DMS 273 (cell line): ENCODE measurements at regions not wholly inside any gene's neighbourhood (a gene's known extent, or its start where the extent isn't known, plus 50 kb on each side); places are given as distances from the start of the nearest gene placed in this dataset.
A peak's percentile ranks its signal among the peaks of the same experiment; 100 is the strongest.
"Not testable (repeated sequence)": the region's sequence is repeated elsewhere in the genome, so short reads cannot be mapped to it uniquely, and the experiment has no call there.

Experiments used
- DNase-seq: peaks from one replicate; lab custom pipeline; 2025; ENCODE audit not compliant: unreplicated experiment; lab: John Stamatoyannopoulos, UW

- DNase-seq, result not testable (repeated sequence)
These were observed 475.3 kb upstream of the CCDC179 start for GRCh38 chr11:23335586-23335985.

GRCh38 chr11:23336961-23337360 lies 476.7 kb upstream of the CCDC179 start:
- DNase-seq, result no peak

- no peak for DNase-seq
These were observed 493.3 kb upstream of the CCDC179 start for GRCh38 chr11:23353611-23354010.

GRCh38 chr11:23359297-23359696 lies 499.0 kb upstream of the CCDC179 start:
- no peak for DNase-seq

GRCh38 chr11:23364076-23364475 lies 503.8 kb upstream of the CCDC179 start:
- no peak for DNase-seq

- no peak for DNase-seq
These were observed 510.5 kb upstream of the CCDC179 start for GRCh38 chr11:23370580-23371275.

GRCh38 chr11:23377909-23378308 lies 517.6 kb upstream of the CCDC179 start:
- DNase-seq, result no peak

- no peak for DNase-seq
These were observed 530.8 kb upstream of the CCDC179 start for GRCh38 chr11:23391031-23391430.

- DNase-seq, result no peak
These were observed 537.8 kb upstream of the CCDC179 start for GRCh38 chr11:23398052-23398451.

GRCh38 chr11:23399995-23400394 lies 539.7 kb upstream of the CCDC179 start:
- DNase-seq, result no peak

GRCh38 chr11:23403210-23404185 lies 543.2 kb upstream of the CCDC179 start:
- DNase-seq, result no peak

GRCh38 chr11:23404225-23405160 lies 544.2 kb upstream of the CCDC179 start:
- no peak for DNase-seq

- no peak for DNase-seq
These were observed 545.2 kb upstream of the CCDC179 start for GRCh38 chr11:23405350-23405937.

GRCh38 chr11:23406131-23406819 lies 546.0 kb upstream of the CCDC179 start:
- peak; percentile 1 for DNase-seq

- no peak for DNase-seq
These were observed 552.8 kb upstream of the CCDC179 start for GRCh38 chr11:23413057-23413456.

GRCh38 chr11:23423104-23423503 lies 562.8 kb upstream of the CCDC179 start:
- no peak for DNase-seq

- no peak for DNase-seq
These were observed 563.4 kb upstream of the CCDC179 start for GRCh38 chr11:23423656-23424055.

GRCh38 chr11:23425381-23425780 lies 565.1 kb upstream of the CCDC179 start:
- DNase-seq, result no peak

GRCh38 chr11:23429569-23429968 lies 569.3 kb upstream of the CCDC179 start:
- DNase-seq, result no peak

GRCh38 chr11:23453522-23453921 lies 593.2 kb upstream of the CCDC179 start:
- no peak for DNase-seq
